ENCODE measurements at regions not wholly inside any gene's neighbourhood (a gene's known extent, or its start where the extent isn't known, plus 50 kb on each side); places are given as distances from the start of the nearest gene placed in this dataset.

DNA sequence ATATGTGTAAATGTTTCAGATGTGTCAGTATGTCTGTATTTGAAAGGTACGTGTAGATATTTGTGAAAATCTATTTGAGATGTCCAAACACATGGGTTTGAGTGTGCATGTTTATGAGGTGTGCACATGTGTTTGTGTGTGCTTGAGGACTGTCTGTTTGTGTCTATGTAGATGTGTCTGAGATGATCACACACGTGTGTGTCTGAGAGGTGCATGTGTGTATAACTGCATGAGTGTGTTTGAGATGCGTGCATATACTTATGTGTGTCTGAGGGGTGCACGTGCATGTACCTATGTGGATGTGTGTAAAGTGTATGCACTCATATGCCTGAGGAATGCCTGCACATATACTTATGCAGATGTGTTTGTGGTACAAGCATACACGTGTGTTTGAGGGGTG lies 584.4 kb downstream of the BUD13 start:
- H3K4me1 ChIP-seq: no peaks in the 10 kb centered on the region
- H3K36me3 ChIP-seq: no peaks in the 10 kb centered on the region
- TF ChIP-seq, protein P1, sequence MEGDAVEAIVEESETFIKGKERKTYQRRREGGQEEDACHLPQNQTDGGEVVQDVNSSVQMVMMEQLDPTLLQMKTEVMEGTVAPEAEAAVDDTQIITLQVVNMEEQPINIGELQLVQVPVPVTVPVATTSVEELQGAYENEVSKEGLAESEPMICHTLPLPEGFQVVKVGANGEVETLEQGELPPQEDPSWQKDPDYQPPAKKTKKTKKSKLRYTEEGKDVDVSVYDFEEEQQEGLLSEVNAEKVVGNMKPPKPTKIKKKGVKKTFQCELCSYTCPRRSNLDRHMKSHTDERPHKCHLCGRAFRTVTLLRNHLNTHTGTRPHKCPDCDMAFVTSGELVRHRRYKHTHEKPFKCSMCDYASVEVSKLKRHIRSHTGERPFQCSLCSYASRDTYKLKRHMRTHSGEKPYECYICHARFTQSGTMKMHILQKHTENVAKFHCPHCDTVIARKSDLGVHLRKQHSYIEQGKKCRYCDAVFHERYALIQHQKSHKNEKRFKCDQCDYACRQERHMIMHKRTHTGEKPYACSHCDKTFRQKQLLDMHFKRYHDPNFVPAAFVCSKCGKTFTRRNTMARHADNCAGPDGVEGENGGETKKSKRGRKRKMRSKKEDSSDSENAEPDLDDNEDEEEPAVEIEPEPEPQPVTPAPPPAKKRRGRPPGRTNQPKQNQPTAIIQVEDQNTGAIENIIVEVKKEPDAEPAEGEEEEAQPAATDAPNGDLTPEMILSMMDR (IDR thresholded peaks at IDR 0.05): no peak
- intact Hi-C loops (cut with DNase I): no loop called here
- H3K27ac ChIP-seq: no peak overlapping the region
- no peak for DNase-seq
- H3K27me3 ChIP-seq: peaks cover 0 to 16% of the 10 kb centered on the region in 2 donors
- ATAC-seq: no peak
- H3K4me3 ChIP-seq: no peak overlapping the region
- no peaks in the 10 kb centered on the region for H3K9me3 ChIP-seq

DNA sequence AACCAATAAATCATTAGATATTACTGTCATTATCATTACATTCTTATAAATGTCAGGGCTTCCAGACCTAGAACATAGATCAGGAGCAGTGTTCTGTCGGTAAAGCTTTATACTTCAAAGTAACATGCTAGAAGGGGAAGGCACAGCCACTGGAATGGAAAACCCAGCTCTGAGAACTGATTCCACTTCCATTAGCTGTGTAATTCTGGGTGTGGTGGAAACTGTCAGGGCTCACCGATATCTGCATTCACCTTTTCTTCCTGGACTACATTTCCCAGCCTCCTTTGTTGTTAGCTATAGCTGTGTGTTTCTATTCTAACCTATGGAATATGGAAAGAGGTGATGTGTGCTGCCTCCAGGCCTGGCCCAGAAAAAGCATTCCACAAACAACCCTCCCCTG lies 585.8 kb downstream of the BUD13 start:
- Histone ChIP-seq H3K4me3 (no peak overlapping the region), H3K9me3 (no peaks in the 10 kb centered on the region), H3K27me3 (peaks cover 0 to 4% of the 10 kb centered on the region in 2 donors), H3K4me1 (no peaks in the 10 kb centered on the region), H3K27ac (no peak overlapping the region), H3K36me3 (no peaks in the 10 kb centered on the region)
- DNase-seq (no peak), ATAC-seq (no peak)
- intact Hi-C loops (cut with DNase I): no loop called here
- TF ChIP-seq, protein P1 (IDR thresholded peaks at IDR 0.05): no peak

DNA sequence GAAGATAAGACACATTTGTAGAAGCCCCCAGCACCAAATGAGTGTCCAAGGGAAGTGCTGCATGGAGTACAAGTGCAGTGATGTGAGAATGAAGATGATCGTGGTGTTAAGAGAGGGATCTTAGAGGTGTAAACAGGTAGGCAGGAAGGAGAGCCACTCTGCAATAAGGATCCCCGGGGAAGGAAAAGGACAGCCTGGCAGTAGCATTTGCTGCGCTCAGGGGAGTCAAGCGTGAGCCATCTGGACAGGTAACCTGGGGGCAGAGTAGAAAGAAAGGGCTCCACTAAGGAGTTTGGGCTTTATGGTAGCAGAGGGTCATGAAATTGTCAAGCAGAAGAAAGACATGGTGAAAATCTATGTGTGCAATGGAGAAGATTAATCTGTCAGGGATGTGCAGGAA lies 587.2 kb downstream of the BUD13 start:
- no peaks in the 10 kb centered on the region for H3K27me3 ChIP-seq
- TF ChIP-seq, protein P1 (IDR thresholded peaks at IDR 0.05): no peak
- intact Hi-C loops (cut with DNase I): no loop called here
- ATAC-seq (no peak), DNase-seq (no peak)
- H3K4me3 ChIP-seq: no peak overlapping the region
- H3K36me3 ChIP-seq: no peaks in the 10 kb centered on the region
- no peaks in the 10 kb centered on the region for H3K9me3 ChIP-seq
- H3K4me1 ChIP-seq: no peaks in the 10 kb centered on the region
- H3K27ac ChIP-seq: no peak overlapping the region

DNA sequence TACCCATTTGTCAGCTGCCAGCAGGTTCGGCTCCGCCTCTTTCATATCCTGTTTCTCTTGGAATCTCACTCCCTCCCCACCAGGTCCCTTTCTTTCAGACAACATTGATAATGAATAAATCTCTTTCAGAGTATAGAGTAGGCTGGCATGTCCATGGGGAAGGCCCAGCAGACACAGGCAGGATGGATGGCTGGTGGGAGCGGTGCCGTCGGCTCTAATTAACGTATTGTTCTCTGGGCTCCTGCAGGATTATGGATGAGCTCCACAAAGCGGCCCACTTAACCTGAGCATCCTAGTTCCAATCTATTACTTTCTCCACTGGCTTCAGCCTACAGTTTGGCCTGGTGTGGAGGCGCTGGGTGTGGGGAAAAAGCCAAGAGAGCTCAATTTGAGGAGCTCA lies 588.0 kb downstream of the BUD13 start:
- TF ChIP-seq, protein P1 (IDR thresholded peaks at IDR 0.05): no peak
- Histone ChIP-seq H3K27ac (no peak overlapping the region), H3K9me3 (no peaks in the 10 kb centered on the region), H3K4me3 (no peak overlapping the region), H3K27me3 (no peaks in the 10 kb centered on the region), H3K36me3 (no peaks in the 10 kb centered on the region), H3K4me1 (no peaks in the 10 kb centered on the region)
- intact Hi-C loops (cut with DNase I): no loop called here
- DNase-seq: no peak
- no peak for ATAC-seq

DNA sequence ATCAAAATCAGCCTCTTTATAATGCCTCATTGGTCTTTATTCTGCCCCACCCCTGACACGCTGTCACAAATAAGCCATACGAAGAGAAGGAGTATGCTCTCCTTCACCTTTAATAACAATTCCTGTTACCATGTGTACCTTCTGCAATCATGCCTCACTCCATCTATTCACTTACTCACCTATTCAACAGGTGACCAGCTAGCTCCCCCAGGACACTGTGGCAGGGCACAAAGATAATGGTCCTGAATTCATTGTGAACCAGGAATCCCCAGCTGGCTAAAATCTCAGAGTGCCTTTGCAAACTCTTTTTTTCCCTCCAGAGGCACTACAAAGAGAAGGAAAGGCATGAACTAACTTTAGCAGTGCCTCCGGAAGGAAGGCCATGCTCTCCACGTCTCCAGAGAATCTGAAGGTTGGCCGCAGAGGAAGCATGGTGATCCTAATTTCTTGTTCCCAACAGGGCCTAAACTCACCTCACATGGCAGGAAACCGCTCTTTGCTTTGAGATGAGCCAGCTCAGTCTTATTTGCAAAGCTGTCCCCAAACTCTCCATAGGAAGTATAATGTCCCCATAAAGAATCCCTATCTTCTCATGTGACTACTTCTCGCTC lies 590.3 kb downstream of the BUD13 start:
- H3K4me3 ChIP-seq: no peak overlapping the region
- no peaks in the 10 kb centered on the region for H3K27me3 ChIP-seq
- no peaks in the 10 kb centered on the region for H3K36me3 ChIP-seq
- ATAC-seq (no peak), DNase-seq (no peak)
- no peak overlapping the region for H3K27ac ChIP-seq
- TF ChIP-seq, protein P1 (IDR thresholded peaks at IDR 0.05): no peak
- no peaks in the 10 kb centered on the region for H3K9me3 ChIP-seq
- H3K4me1 ChIP-seq: no peaks in the 10 kb centered on the region
- intact Hi-C loops (cut with DNase I): no loop called here
